ENCODE measurements at regions not wholly inside any gene's neighbourhood (a gene's known extent, or its start where the extent isn't known, plus 50 kb on each side); places are given as distances from the start of the nearest gene placed in this dataset.
"Not testable (repeated sequence)": the region's sequence is repeated elsewhere in the genome, so short reads cannot be mapped to it uniquely, and the experiment has no call there.

GRCh38 chr20:48231253-48231930, 446.1 kb upstream of the SULF2 start:
- no peak for DNase-seq (ENCODE audit: low read depth)

- DNase-seq (ENCODE audit: low read depth) = no peak
These were observed 444.9 kb upstream of the SULF2 start for GRCh38 chr20:48230216-48230615.

GRCh38 chr20:48227381-48227780, 442.1 kb upstream of the SULF2 start:
- no peak for DNase-seq (ENCODE audit: low read depth)

GRCh38 chr20:48226642-48227041, 441.4 kb upstream of the SULF2 start:
- DNase-seq (ENCODE audit: low read depth) = no peak

GRCh38 chr20:48224533-48225050, 439.3 kb upstream of the SULF2 start:
- DNase-seq (ENCODE audit: low read depth) = no peak

- no peak for DNase-seq (ENCODE audit: low read depth)
These were observed 438.4 kb upstream of the SULF2 start for GRCh38 chr20:48223715-48224114.

- DNase-seq (ENCODE audit: low read depth) = no peak
These were observed 437.4 kb upstream of the SULF2 start for GRCh38 chr20:48222595-48223180.

- no peak for DNase-seq (ENCODE audit: low read depth)
These were observed 434.9 kb upstream of the SULF2 start for GRCh38 chr20:48220033-48220633.

GRCh38 chr20:48219306-48219705, 434.0 kb upstream of the SULF2 start:
- no peak for DNase-seq (ENCODE audit: low read depth)

GRCh38 chr20:48217190-48217589, 431.9 kb upstream of the SULF2 start:
- no peak for DNase-seq (ENCODE audit: low read depth)

- no peak for DNase-seq (ENCODE audit: low read depth)
These were observed 430.3 kb upstream of the SULF2 start for GRCh38 chr20:48215536-48215935.

- no peak for DNase-seq (ENCODE audit: low read depth)
These were observed 429.3 kb upstream of the SULF2 start for GRCh38 chr20:48214601-48215000.

- not testable (repeated sequence) for DNase-seq (ENCODE audit: low read depth)
These were observed 428.4 kb upstream of the SULF2 start for GRCh38 chr20:48213635-48214034.

- DNase-seq (ENCODE audit: low read depth) = no peak
These were observed 427.7 kb upstream of the SULF2 start for GRCh38 chr20:48212806-48213509.

GRCh38 chr20:48211847-48212246, 426.6 kb upstream of the SULF2 start:
- DNase-seq (ENCODE audit: low read depth) = no peak

GRCh38 chr20:48211238-48211637, 426.0 kb upstream of the SULF2 start:
- DNase-seq (ENCODE audit: low read depth) = no peak

GRCh38 chr20:48210111-48211027, 425.1 kb upstream of the SULF2 start:
- DNase-seq (ENCODE audit: low read depth) = no peak

GRCh38 chr20:48209102-48209501, 423.8 kb upstream of the SULF2 start:
- DNase-seq (ENCODE audit: low read depth) = no peak

GRCh38 chr20:48208176-48208575, 422.9 kb upstream of the SULF2 start:
- DNase-seq (ENCODE audit: low read depth) = no peak

- no peak for DNase-seq (ENCODE audit: low read depth)
These were observed 422.2 kb upstream of the SULF2 start for GRCh38 chr20:48207505-48207904.

GRCh38 chr20:48205786-48206185, 420.5 kb upstream of the SULF2 start:
- no peak for DNase-seq (ENCODE audit: low read depth)

Measured in forelimb muscle (tissue), 1 donor.